HEK293T (cell line): ENCODE measurements at regions not wholly inside any gene's neighbourhood (a gene's known extent, or its start where the extent isn't known, plus 50 kb on each side); places are given as distances from the start of the nearest gene placed in this dataset.
"Not testable (repeated sequence)": the region's sequence is repeated elsewhere in the genome, so short reads cannot be mapped to it uniquely, and the experiment has no call there.

Experiments used
- ARNT ChIP-seq: fragments of 450-650 bp; IDR thresholded peaks from 2 replicates; pipeline ENCODE4 v1.6.1; 2017; ENCODE audit warnings: mild to moderate bottlenecking
- BHLHE40 ChIP-seq: fragments of 450-650 bp; IDR thresholded peaks from 2 replicates; pipeline ENCODE4 v1.6.1; 2016; ENCODE audit warnings: mild to moderate bottlenecking, moderate library complexity, borderline replicate concordance
- FOXA1 ChIP-seq: fragments of 450-650 bp; IDR thresholded peaks from 2 replicates; pipeline ENCODE4 v1.6.1; 2016; ENCODE audit warnings: mild to moderate bottlenecking
- FOXM1 ChIP-seq: fragments of 450-650 bp; IDR thresholded peaks from 2 replicates; pipeline ENCODE4 v1.6.1; 2017; ENCODE audit warnings: mild to moderate bottlenecking, borderline replicate concordance
- HDGF ChIP-seq: fragments of 450-650 bp; IDR thresholded peaks from 2 replicates; pipeline ENCODE4 v1.6.1; 2017; ENCODE audit warnings: antibody characterized with exemption, borderline replicate concordance
- LEF1 ChIP-seq: fragments of 450-650 bp; IDR thresholded peaks from 2 replicates; pipeline ENCODE4 v1.6.1; 2017; ENCODE audit warnings: mild to moderate bottlenecking, borderline replicate concordance
- NFRKB ChIP-seq: fragments of 450-650 bp; IDR thresholded peaks from 2 replicates; pipeline ENCODE4 v1.6.1; 2016; ENCODE audit warnings: mild to moderate bottlenecking, moderate library complexity
- SP1 ChIP-seq: fragments of 450-650 bp; IDR thresholded peaks from 2 replicates; pipeline ENCODE4 v1.6.1; 2017
- SUZ12 ChIP-seq: fragments of 450-650 bp; IDR thresholded peaks from 2 replicates; pipeline ENCODE4 v1.6.1; 2016; ENCODE audit warnings: mild to moderate bottlenecking
- TARDBP ChIP-seq: fragments of 450-650 bp; IDR thresholded peaks from 2 replicates; pipeline ENCODE4 v1.6.1; 2016
- ZNF384 ChIP-seq: fragments of 450-650 bp; IDR thresholded peaks from 2 replicates; pipeline ENCODE4 v1.6.1; 2016

- not testable (repeated sequence) for TF ChIP-seq SP1, FOXA1, SUZ12, HDGF, ZNF384, BHLHE40, LEF1, TARDBP, ARNT, FOXM1, NFRKB
These were observed 169.1 kb upstream of the RBBP8 start for GRCh38 chr18:22764005-22764404.
